Fibroblast of lung (primary cell): ENCODE measurements at regions not wholly inside any gene's neighbourhood (a gene's known extent, or its start where the extent isn't known, plus 50 kb on each side); places are given as distances from the start of the nearest gene placed in this dataset.

Experiments
- DNase-seq, 2 donors: peaks; one replicate each; pipeline versions ENCODE4 v3.0.0 to v3.0.0-alpha.2; 2010; ENCODE audit warnings: low read depth in 2 of 2
- H2AFZ ChIP-seq: 2 replicates; pipeline ENCODE4 v1.5.1; 2012; ENCODE audit warnings: low read length, control low read depth, inconsistent platforms
- H3K27ac ChIP-seq: 2 replicates; pipeline ENCODE4 v1.5.1; 2011; ENCODE audit warnings: low read length, control low read depth; ENCODE audit not compliant: insufficient read depth
- H3K27me3 ChIP-seq: 2 replicates; pipeline ENCODE4 v1.5.1; 2011; ENCODE audit warnings: mild to moderate bottlenecking, low read length; ENCODE audit not compliant: control insufficient read depth, insufficient read depth
- H3K36me3 ChIP-seq: 2 replicates; pipeline ENCODE4 v1.5.1; 2011; ENCODE audit warnings: low read length; ENCODE audit not compliant: control insufficient read depth, insufficient read depth
- H3K4me1 ChIP-seq: 2 replicates; pipeline ENCODE4 v1.5.1; 2011; ENCODE audit warnings: low read length; ENCODE audit not compliant: control insufficient read depth, insufficient read depth; ENCODE audit errors: extremely low read depth
- H3K4me2 ChIP-seq: 2 replicates; pipeline ENCODE4 v1.5.1; 2011; ENCODE audit warnings: low read length, control low read depth; ENCODE audit not compliant: insufficient read depth; ENCODE audit errors: extremely low read depth
- H3K4me3 ChIP-seq, 4 experiments: fragments of 200-600 bp in 1 of 4; sonication (generic) in 1 of 4; replicated peaks in 1 of 4; 2 replicates each; pipeline ENCODE4 v1.5.1; 2011 to 2016; ENCODE audit warnings: low read length in 4 of 4, low read depth in 3 of 4, mild to moderate bottlenecking in 3 of 4, control low read depth in 2 of 4, inconsistent platforms in 1 of 4, mixed read lengths in 1 of 4; ENCODE audit not compliant: insufficient read depth in 1 of 4; ENCODE audit errors: control extremely low read depth in 1 of 4
- H3K79me2 ChIP-seq: 2 replicates; pipeline ENCODE4 v1.5.1; 2012; ENCODE audit warnings: mild to moderate bottlenecking, low read length, inconsistent platforms; ENCODE audit not compliant: control insufficient read depth, insufficient read depth
- H3K9ac ChIP-seq: 2 replicates; pipeline ENCODE4 v1.5.1; 2011; ENCODE audit warnings: mild to moderate bottlenecking, low read length, control low read depth; ENCODE audit not compliant: insufficient read depth
- H3K9me3 ChIP-seq: 2 replicates; pipeline ENCODE4 v1.5.1; 2012; ENCODE audit warnings: low read depth, low read length; ENCODE audit not compliant: control insufficient read depth, insufficient read depth
- H4K20me1 ChIP-seq: 2 replicates; pipeline ENCODE4 v1.5.1; 2011; ENCODE audit warnings: low read length; ENCODE audit not compliant: control insufficient read depth, insufficient read depth; ENCODE audit errors: extremely low read depth
- EZH2 ChIP-seq: IDR thresholded peaks from 2 replicates; pipeline ENCODE4 v1.5.1; 2012; ENCODE audit warnings: low read length, control low read depth, mild to moderate bottlenecking; ENCODE audit errors: missing control alignments
- TF ChIP-seq, protein P1 (sequence below), 2 donors: IDR thresholded peaks in 1 of 2; conservative IDR thresholded peaks in 1 of 2; 1 replicate in 1 of 2; 2 replicates in 1 of 2; pipeline ENCODE4 v1.5.1; 2011 to 2012; ENCODE audit warnings: low read length in 2 of 2, control low read depth in 1 of 2, inconsistent platforms in 1 of 2, low read depth in 1 of 2, mild to moderate bottlenecking in 1 of 2

GRCh38 chr16:14369734-14370598 is 260.1 kb downstream of the PARN start:
- no peaks in the 10 kb centered on the region for H3K36me3 ChIP-seq
- no peaks in the 10 kb centered on the region for H3K27me3 ChIP-seq
- DNase-seq: no peak
- TF ChIP-seq, protein P1, sequence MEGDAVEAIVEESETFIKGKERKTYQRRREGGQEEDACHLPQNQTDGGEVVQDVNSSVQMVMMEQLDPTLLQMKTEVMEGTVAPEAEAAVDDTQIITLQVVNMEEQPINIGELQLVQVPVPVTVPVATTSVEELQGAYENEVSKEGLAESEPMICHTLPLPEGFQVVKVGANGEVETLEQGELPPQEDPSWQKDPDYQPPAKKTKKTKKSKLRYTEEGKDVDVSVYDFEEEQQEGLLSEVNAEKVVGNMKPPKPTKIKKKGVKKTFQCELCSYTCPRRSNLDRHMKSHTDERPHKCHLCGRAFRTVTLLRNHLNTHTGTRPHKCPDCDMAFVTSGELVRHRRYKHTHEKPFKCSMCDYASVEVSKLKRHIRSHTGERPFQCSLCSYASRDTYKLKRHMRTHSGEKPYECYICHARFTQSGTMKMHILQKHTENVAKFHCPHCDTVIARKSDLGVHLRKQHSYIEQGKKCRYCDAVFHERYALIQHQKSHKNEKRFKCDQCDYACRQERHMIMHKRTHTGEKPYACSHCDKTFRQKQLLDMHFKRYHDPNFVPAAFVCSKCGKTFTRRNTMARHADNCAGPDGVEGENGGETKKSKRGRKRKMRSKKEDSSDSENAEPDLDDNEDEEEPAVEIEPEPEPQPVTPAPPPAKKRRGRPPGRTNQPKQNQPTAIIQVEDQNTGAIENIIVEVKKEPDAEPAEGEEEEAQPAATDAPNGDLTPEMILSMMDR (conservative IDR thresholded peaks at IDR 0.05 in 1 of 2, IDR thresholded peaks at IDR 0.05 in 1 of 2; ENCODE audit: low read depth in 1 of 2, low read length in 2 of 2): no peak
- no peak for TF ChIP-seq EZH2
- no peak overlapping the region for H3K4me2 ChIP-seq
- no peak overlapping the region for H3K27ac ChIP-seq
- H3K9me3 ChIP-seq: no peaks in the 10 kb centered on the region
- peaks cover 4% of the 10 kb centered on the region for H3K4me1 ChIP-seq
- no peak overlapping the region for H3K9ac ChIP-seq
- no peaks in the 10 kb centered on the region for H3K79me2 ChIP-seq
- peak overlapping the region; percentile 30 for H2AFZ ChIP-seq
- H3K4me3 ChIP-seq: no peak overlapping the region
- H4K20me1 ChIP-seq: no peaks in the 10 kb centered on the region

DNA sequence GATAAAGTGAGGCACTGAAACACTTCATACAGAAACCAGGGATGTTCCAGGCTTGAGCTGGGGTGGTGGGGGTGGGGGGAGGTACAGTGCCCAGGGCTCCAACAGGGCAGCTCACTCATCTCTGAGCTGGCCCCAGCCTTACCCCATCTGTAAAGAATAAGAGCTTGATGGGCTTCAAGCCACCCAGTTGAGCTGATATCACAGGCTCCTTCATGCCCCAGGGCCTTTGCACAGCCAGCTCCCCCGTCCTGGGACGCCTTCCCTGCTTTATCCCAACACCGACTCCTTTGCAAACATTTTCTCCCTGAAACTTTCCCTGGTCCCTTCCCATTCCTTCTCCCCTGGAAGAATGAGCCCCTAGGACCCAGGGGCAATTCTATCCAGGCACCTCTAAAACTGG is 261.7 kb downstream of the PARN start:
- TF ChIP-seq, protein P1 (conservative IDR thresholded peaks at IDR 0.05 in 1 of 2, IDR thresholded peaks at IDR 0.05 in 1 of 2; ENCODE audit: low read depth in 1 of 2, low read length in 2 of 2): no peak
- no peak for TF ChIP-seq EZH2
- no peaks in the 10 kb centered on the region for H3K9me3 ChIP-seq
- H3K27me3 ChIP-seq: no peaks in the 10 kb centered on the region
- peaks cover 10% of the 10 kb centered on the region for H3K4me1 ChIP-seq
- no peak overlapping the region for H3K9ac ChIP-seq
- no peak overlapping the region for H3K4me3 ChIP-seq
- no peak overlapping the region for H3K27ac ChIP-seq
- H3K36me3 ChIP-seq: no peaks in the 10 kb centered on the region
- H3K4me2 ChIP-seq: no peak overlapping the region
- DNase-seq: no peak
- no peaks in the 10 kb centered on the region for H4K20me1 ChIP-seq
- H2AFZ ChIP-seq: no peak overlapping the region
- no peaks in the 10 kb centered on the region for H3K79me2 ChIP-seq

DNA sequence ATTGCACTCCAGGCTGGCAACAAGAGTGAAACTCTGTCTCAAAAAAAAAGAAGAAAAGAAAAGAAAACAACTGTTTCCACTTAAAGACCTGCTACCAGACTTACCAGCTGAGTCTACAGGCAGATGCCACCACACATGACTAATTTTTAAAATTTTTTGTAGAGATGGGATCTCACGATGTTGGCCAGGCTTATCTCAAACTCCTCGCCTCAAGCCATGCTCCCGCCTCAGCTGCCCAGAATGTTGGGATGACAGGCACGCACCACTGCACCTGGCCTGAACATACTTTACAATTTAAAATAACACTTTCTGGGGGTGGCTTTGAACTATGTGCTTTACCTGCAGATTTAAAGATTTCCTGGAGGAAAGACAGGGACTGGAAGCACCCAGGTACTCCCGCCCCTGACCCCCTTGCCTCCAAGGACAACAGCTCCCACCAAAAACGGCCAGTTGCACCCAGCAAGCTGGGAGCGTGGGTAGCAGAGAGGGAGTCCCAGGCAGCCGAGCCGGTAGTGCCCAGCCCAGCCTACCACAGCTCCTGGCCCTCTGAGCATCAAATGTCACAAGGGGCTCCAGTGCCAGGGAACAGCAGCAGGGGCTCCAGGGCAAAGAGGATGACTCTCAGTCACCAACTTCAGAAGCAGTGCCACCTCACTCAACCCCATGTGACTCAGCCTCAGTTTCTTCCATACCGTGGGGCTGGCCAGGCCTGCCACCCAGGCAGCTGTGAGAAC is 262.9 kb downstream of the PARN start:
- Histone ChIP-seq H3K79me2 (no peaks in the 10 kb centered on the region), H3K9me3 (no peaks in the 10 kb centered on the region), H3K27me3 (no peaks in the 10 kb centered on the region), H3K4me1 (peaks cover 15% of the 10 kb centered on the region), H3K27ac (no peak overlapping the region), H3K36me3 (no peaks in the 10 kb centered on the region), H3K4me3 (no peak overlapping the region), H3K4me2 (no peak overlapping the region), H2AFZ (no peak overlapping the region), H4K20me1 (peaks cover 2% of the 10 kb centered on the region), H3K9ac (no peak overlapping the region)
- DNase-seq: no peak
- TF ChIP-seq, protein P1 (conservative IDR thresholded peaks at IDR 0.05 in 1 of 2, IDR thresholded peaks at IDR 0.05 in 1 of 2; ENCODE audit: low read depth in 1 of 2, low read length in 2 of 2): no peak
- no peak for TF ChIP-seq EZH2
